HCT116 (cell line): ENCODE measurements at regions not wholly inside any gene's neighbourhood (a gene's known extent, or its start where the extent isn't known, plus 50 kb on each side); places are given as distances from the start of the nearest gene placed in this dataset.

Experiments
- ATAC-seq: fragments of 200-7000 bp; cut with Tn5 transposase; 2 replicates; pipeline ENCODE4 v1.9.1; 2020; ENCODE audit warnings: mild to moderate bottlenecking, moderate library complexity
- BruUV-seq: library from RNA; stranded (reverse); fragments of 400-500 nt; replicated peaks from 2 replicates; lab custom pipeline; 2021; lab: Mats Ljungman, UMichigan
- CTCF ChIA-PET: fragments of 300-600 bp; sonication (Branson Sonifier 250); formaldehyde crosslinking; loops from one replicate; lab custom pipeline; 2021; ENCODE audit warnings: antibody characterized with exemption; lab: Charles Lee
- POLR2A ChIA-PET: fragments of 300-600, 350-600 bp; sonication (Branson Sonifier 250); formaldehyde crosslinking; loops from one replicate; lab custom pipeline; 2021; ENCODE audit warnings: antibody characterized with exemption; lab: Charles Lee
- RAD21 ChIA-PET, 2 experiments: fragments of 300-600 bp; sonication (Branson Sonifier 250); formaldehyde crosslinking; loops; one replicate each; lab custom pipeline; 2023; ENCODE audit warnings: low total read pairs in 2 of 2; ENCODE audit not compliant: uncharacterized antibody in 2 of 2, unreplicated experiment in 2 of 2, low non-redundant PET in 1 of 2; lab: Charles Lee
- DNase-seq: peaks from one replicate; pipeline ENCODE4 v3.0.0-alpha.2; 2010; ENCODE audit warnings: low read depth, low spot score
- H2AFZ ChIP-seq: fragments of 200-600 bp; shearing (Covaris generic), sonication (generic); 2 replicates; pipeline ENCODE4 v1.6.1; 2017; ENCODE audit warnings: low read depth, mixed run types, mixed read lengths, antibody characterized with exemption, low read length; ENCODE audit not compliant: poor library complexity, severe bottlenecking
- H3K27ac ChIP-seq: 2 replicates; pipeline ENCODE4 v1.5.1; 2012; ENCODE audit warnings: low read depth, low read length
- H3K27me3 ChIP-seq: fragments of 200-600 bp; sonication (generic); 2 replicates; pipeline ENCODE4 v1.6.1; 2016; ENCODE audit warnings: mixed run types, low read length, mixed read lengths; ENCODE audit not compliant: insufficient read depth
- H3K36me3 ChIP-seq, 2 experiments: fragments of 200-500 bp in 1 of 2; fragments of 200-600 bp in 1 of 2; sonication (Bioruptor generic) in 1 of 2; sonication (generic) in 1 of 2; 2 replicates each; pipeline versions ENCODE4 v1.5.1 to v1.6.1; 2014 to 2016; ENCODE audit warnings: low read length in 2 of 2, inconsistent platforms in 1 of 2, mixed read lengths in 1 of 2, mixed run types in 1 of 2; ENCODE audit not compliant: insufficient read depth in 2 of 2, control insufficient read depth in 1 of 2
- H3K4me1 ChIP-seq, 2 experiments: fragments of 200-600 bp in 1 of 2; sonication (generic) in 1 of 2; 2 replicates each; pipeline versions ENCODE4 v1.5.1 to v1.6.1; 2012 to 2017; ENCODE audit warnings: low read length in 2 of 2, inconsistent platforms in 1 of 2, mild to moderate bottlenecking in 1 of 2, mixed read lengths in 1 of 2, mixed run types in 1 of 2, moderate library complexity in 1 of 2; ENCODE audit not compliant: insufficient read depth in 2 of 2, control insufficient read depth in 1 of 2
- H3K4me2 ChIP-seq: fragments of 200-600 bp; sonication (generic); 2 replicates; pipeline ENCODE4 v1.6.1; 2017; ENCODE audit warnings: mixed run types, low read length, mixed read lengths
- H3K4me3 ChIP-seq, 2 experiments: fragments of 200-600 bp in 1 of 2; sonication (generic) in 1 of 2; replicated peaks in 1 of 2; 2 replicates each; pipeline ENCODE4 v1.5.1; 2011 to 2016; ENCODE audit warnings: low read length in 2 of 2, control low read depth in 1 of 2, low read depth in 1 of 2, mild to moderate bottlenecking in 1 of 2, mixed read lengths in 1 of 2, mixed run types in 1 of 2
- H3K79me2 ChIP-seq: fragments of 200-600 bp; sonication (generic); 2 replicates; pipeline ENCODE4 v1.6.1; 2017; ENCODE audit warnings: mild to moderate bottlenecking, mixed run types, low read length, moderate library complexity, mixed read lengths; ENCODE audit not compliant: insufficient read depth
- H3K9ac ChIP-seq: fragments of 200-600 bp; sonication (generic); 2 replicates; pipeline ENCODE4 v1.6.1; 2016; ENCODE audit warnings: low read length, mixed read lengths
- H3K9me2 ChIP-seq: fragments of 200-600 bp; sonication (generic), shearing (Covaris generic); 2 replicates; pipeline ENCODE4 v1.6.1; 2017; ENCODE audit warnings: mixed run types, mild to moderate bottlenecking, moderate library complexity; ENCODE audit not compliant: insufficient read depth
- H3K9me3 ChIP-seq, 2 experiments: fragments of 200-500 bp in 1 of 2; fragments of 200-600 bp in 1 of 2; sonication (Bioruptor generic) in 1 of 2; sonication (generic) in 1 of 2; 2 replicates each; pipeline ENCODE4 v1.6.1; 2014 to 2017; ENCODE audit warnings: low read length in 2 of 2, mixed read lengths in 2 of 2, inconsistent platforms in 1 of 2, low read depth in 1 of 2, mild to moderate bottlenecking in 1 of 2, mixed run types in 1 of 2, moderate library complexity in 1 of 2; ENCODE audit not compliant: control insufficient read depth in 1 of 2, insufficient read depth in 1 of 2
- H4K20me1 ChIP-seq: fragments of 200-600 bp; sonication (generic), shearing (Covaris generic); 2 replicates; pipeline ENCODE4 v1.6.1; 2017; ENCODE audit warnings: mixed run types, mild to moderate bottlenecking, moderate library complexity; ENCODE audit not compliant: insufficient read depth
- CBX3 ChIP-seq: IDR thresholded peaks from 2 replicates; pipeline ENCODE4 v1.6.1; 2012; ENCODE audit warnings: low read depth
- CEBPB ChIP-seq: IDR thresholded peaks from 2 replicates; pipeline ENCODE4 v1.6.1; 2012; ENCODE audit warnings: low read depth
- EGR1 ChIP-seq: IDR thresholded peaks from 2 replicates; pipeline ENCODE4 v1.6.1; 2012; ENCODE audit warnings: low read depth
- EZH2phosphoT487 ChIP-seq: fragments of 200-600 bp; IDR thresholded peaks from 2 replicates; pipeline ENCODE4 v1.6.1; 2018; ENCODE audit warnings: antibody characterized with exemption, borderline replicate concordance
- POLR2A ChIP-seq: IDR thresholded peaks from 2 replicates; pipeline ENCODE4 v1.7.0; 2011; ENCODE audit warnings: borderline replicate concordance; ENCODE audit not compliant: insufficient read depth, insufficient read length; ENCODE audit errors: extremely low read depth
- RAD21 ChIP-seq: IDR thresholded peaks from 2 replicates; pipeline ENCODE4 v1.6.1; 2012; ENCODE audit warnings: low read depth, mild to moderate bottlenecking
- SIN3A ChIP-seq: IDR thresholded peaks from 2 replicates; pipeline ENCODE4 v1.6.1; 2012; ENCODE audit warnings: low read depth
- SP1 ChIP-seq: IDR thresholded peaks from 2 replicates; pipeline ENCODE4 v1.6.1; 2012; ENCODE audit warnings: low read depth
- SRF ChIP-seq: IDR thresholded peaks from 2 replicates; pipeline ENCODE4 v1.6.1; 2012; ENCODE audit warnings: low read depth
- TCF7L2 ChIP-seq: IDR thresholded peaks from 2 replicates; pipeline ENCODE4 v1.7.0; 2011; ENCODE audit warnings: borderline replicate concordance, inconsistent platforms; ENCODE audit not compliant: insufficient read depth, insufficient read length; ENCODE audit errors: extremely low read depth
- YY1 ChIP-seq: IDR thresholded peaks from 2 replicates; pipeline ENCODE4 v1.6.1; 2011; ENCODE audit warnings: low read length, low read depth, moderate library complexity, mild to moderate bottlenecking; ENCODE audit not compliant: insufficient replicate concordance; ENCODE audit errors: extremely low read depth
- ZFX ChIP-seq: fragments of 450-650 bp; IDR thresholded peaks from 2 replicates; pipeline ENCODE4 v1.6.1; 2017
- intact Hi-C: fragments of 100-400 bp; cut with micrococcal nuclease; formaldehyde crosslinking; loops from 2 replicates; pipeline ENCODE4 v1.10.0; 2022
- TF ChIP-seq, protein P1 (sequence below): IDR thresholded peaks from 2 replicates; pipeline ENCODE4 v1.6.1; 2012
- TF ChIP-seq, protein P2 (sequence below): IDR thresholded peaks from 2 replicates; pipeline ENCODE4 v1.6.1; 2011; ENCODE audit warnings: mild to moderate bottlenecking, low read length, moderate library complexity; ENCODE audit not compliant: insufficient replicate concordance; ENCODE audit errors: extremely low read depth

DNA sequence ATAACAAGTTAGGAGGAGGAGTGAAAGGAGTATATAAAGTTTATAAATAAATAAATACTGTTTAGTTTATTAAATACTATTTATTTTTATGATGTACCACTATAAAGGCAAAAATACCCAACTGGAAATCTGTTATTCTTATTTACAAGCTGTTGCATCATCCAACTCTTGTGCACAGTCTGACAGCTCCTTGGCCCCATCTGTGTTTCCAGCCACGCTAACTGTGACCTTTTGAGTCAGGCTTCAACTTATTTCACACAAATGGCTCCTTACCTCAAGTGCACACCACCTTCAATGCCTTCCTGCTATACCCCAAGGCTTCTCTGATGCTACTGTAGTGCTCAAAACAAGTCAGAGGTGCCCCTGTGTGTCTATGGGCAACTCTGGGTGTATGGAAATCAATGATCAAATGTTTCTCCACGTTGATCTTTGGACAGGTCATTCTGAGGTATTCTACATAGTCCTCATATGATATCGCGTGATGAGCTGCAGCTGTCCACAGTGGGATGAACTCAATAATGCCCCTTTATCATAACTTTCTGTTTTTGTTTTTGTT lies 303.2 kb upstream of the GRAMD2B start:
- ChIA-PET RAD21 (no interaction called here), CTCF (no interaction called here), POLR2A (no interaction called here)

DNA sequence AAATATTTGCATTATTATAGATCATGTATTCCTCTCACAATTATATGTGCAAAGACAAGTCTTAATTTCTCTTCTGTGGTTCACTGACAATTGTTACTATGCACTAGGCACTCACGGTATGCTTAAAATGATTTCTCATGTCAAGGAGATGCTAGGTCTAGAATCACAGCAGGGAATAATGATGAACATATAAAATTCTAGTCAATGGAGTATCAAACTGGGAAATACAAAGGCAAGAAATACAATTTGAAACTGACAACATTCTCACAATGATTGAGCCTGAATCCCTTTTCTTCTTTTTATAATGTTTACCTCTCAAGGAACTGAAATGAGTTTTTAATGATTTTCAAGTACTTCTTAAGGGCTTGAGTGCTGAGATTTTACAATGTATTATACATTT lies 302.3 kb upstream of the GRAMD2B start:
- no peaks in the 10 kb centered on the region for H3K79me2 ChIP-seq
- no peak overlapping the region for H2AFZ ChIP-seq
- H3K4me2 ChIP-seq = no peak overlapping the region
- no peaks in the 10 kb centered on the region for H3K36me3 ChIP-seq
- TF ChIP-seq TCF7L2 = no peak
- TF ChIP-seq EGR1 = no peak
- TF ChIP-seq RAD21 = no peak
- TF ChIP-seq SIN3A = no peak
- TF ChIP-seq EZH2phosphoT487 = no peak
- TF ChIP-seq, protein P1, sequence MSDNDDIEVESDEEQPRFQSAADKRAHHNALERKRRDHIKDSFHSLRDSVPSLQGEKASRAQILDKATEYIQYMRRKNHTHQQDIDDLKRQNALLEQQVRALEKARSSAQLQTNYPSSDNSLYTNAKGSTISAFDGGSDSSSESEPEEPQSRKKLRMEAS = no peak
- no peak for TF ChIP-seq YY1
- no peak for TF ChIP-seq ZFX
- no peak for TF ChIP-seq SP1
- TF ChIP-seq, protein P2, sequence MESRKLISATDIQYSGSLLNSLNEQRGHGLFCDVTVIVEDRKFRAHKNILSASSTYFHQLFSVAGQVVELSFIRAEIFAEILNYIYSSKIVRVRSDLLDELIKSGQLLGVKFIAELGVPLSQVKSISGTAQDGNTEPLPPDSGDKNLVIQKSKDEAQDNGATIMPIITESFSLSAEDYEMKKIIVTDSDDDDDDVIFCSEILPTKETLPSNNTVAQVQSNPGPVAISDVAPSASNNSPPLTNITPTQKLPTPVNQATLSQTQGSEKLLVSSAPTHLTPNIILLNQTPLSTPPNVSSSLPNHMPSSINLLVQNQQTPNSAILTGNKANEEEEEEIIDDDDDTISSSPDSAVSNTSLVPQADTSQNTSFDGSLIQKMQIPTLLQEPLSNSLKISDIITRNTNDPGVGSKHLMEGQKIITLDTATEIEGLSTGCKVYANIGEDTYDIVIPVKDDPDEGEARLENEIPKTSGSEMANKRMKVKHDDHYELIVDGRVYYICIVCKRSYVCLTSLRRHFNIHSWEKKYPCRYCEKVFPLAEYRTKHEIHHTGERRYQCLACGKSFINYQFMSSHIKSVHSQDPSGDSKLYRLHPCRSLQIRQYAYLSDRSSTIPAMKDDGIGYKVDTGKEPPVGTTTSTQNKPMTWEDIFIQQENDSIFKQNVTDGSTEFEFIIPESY = no peak
- TF ChIP-seq CBX3 = no peak
- TF ChIP-seq SRF = no peak
- H3K9me3 ChIP-seq = no peaks in the 10 kb centered on the region
- ChIA-PET CTCF (no interaction called here), POLR2A (no interaction called here), RAD21 (no interaction called here)
- no peaks in the 10 kb centered on the region for H3K27me3 ChIP-seq
- no peak for DNase-seq
- no peak overlapping the region for H3K4me3 ChIP-seq
- H3K9me2 ChIP-seq = 0 out of 2 replicates have a peak, but pooled peaks cover 3% of the 10 kb centered on the region
- intact Hi-C loops = no loop called here
- peaks cover 3 to 8% of the 10 kb centered on the region in 2 experiments; a peak in 3 of 4 replicates for H3K4me1 ChIP-seq
- no peak for ATAC-seq
- no peaks in the 10 kb centered on the region for H4K20me1 ChIP-seq
- no peak overlapping the region for H3K9ac ChIP-seq
- BruUV-seq = no TSS peak
- no peak overlapping the region for H3K27ac ChIP-seq

More for the DNA sequence above, 303.2 kb upstream of the GRAMD2B start:
- no peak overlapping the region for H3K4me3 ChIP-seq
- H3K4me1 ChIP-seq = peaks cover 2 to 6% of the 10 kb centered on the region in 2 experiments; a peak in 3 of 4 replicates
- intact Hi-C loops = no loop called here
- no peaks in the 10 kb centered on the region for H3K9me3 ChIP-seq
- no peak for DNase-seq
- no peak overlapping the region for H2AFZ ChIP-seq
- no peak overlapping the region for H3K27ac ChIP-seq
- no peaks in the 10 kb centered on the region for H3K79me2 ChIP-seq
- H3K4me2 ChIP-seq = no peak overlapping the region
- H3K27me3 ChIP-seq = no peaks in the 10 kb centered on the region
- no peak overlapping the region for H3K9ac ChIP-seq
- ATAC-seq = no peak
- 0 out of 2 replicates have a peak, but pooled peaks cover 3% of the 10 kb centered on the region for H3K9me2 ChIP-seq
- no peaks in the 10 kb centered on the region for H3K36me3 ChIP-seq
- TF ChIP-seq CEBPB (peak; percentile 48; the same call in 1 of the 2 replicates), POLR2A (no peak)
- H4K20me1 ChIP-seq = no peaks in the 10 kb centered on the region
- BruUV-seq = no TSS peak
